Hepatocyte (in vitro differentiated cells): ENCODE measurements at regions not wholly inside any gene's neighbourhood (a gene's known extent, or its start where the extent isn't known, plus 50 kb on each side); places are given as distances from the start of the nearest gene placed in this dataset.
A peak's percentile ranks its signal among the peaks of the same experiment; 100 is the strongest.

Experiments
- DNase-seq: peaks from one replicate; pipeline ENCODE4 v3.0.0-alpha.2; 2016; ENCODE audit warnings: low spot score
- H2AFZ ChIP-seq: fragments of 200-600 bp; sonication (generic); 2 replicates; pipeline ENCODE4 v1.6.0; 2016; ENCODE audit warnings: antibody characterized with exemption, mild to moderate bottlenecking
- H3K27ac ChIP-seq: fragments of 200-600 bp; sonication (generic); 2 replicates; pipeline ENCODE4 v1.5.1; 2016; ENCODE audit warnings: mild to moderate bottlenecking
- H3K27me3 ChIP-seq: fragments of 200-600 bp; sonication (generic); 2 replicates; pipeline ENCODE4 v1.6.1; 2016
- H3K36me3 ChIP-seq: fragments of 200-600 bp; sonication (generic); replicated peaks from 2 replicates; pipeline ENCODE4 v1.5.1; 2016; ENCODE audit warnings: low read depth; ENCODE audit not compliant: insufficient read depth
- H3K4me1 ChIP-seq: fragments of 200-600 bp; sonication (generic); 2 replicates; pipeline ENCODE4 v1.5.1; 2016; ENCODE audit warnings: mild to moderate bottlenecking, moderate library complexity; ENCODE audit not compliant: insufficient read depth
- H3K4me2 ChIP-seq: fragments of 200-600 bp; sonication (generic); 2 replicates; pipeline ENCODE4 v1.6.0; 2016
- H3K4me3 ChIP-seq: fragments of 200-600 bp; sonication (generic); 2 replicates; pipeline ENCODE4 v1.5.1; 2016; ENCODE audit warnings: mild to moderate bottlenecking
- H3K79me2 ChIP-seq: fragments of 200-600 bp; sonication (generic); 2 replicates; pipeline ENCODE4 v1.6.0; 2017; ENCODE audit warnings: mild to moderate bottlenecking
- H3K9me2 ChIP-seq: fragments of 200-600 bp; sonication (generic); replicated peaks from 2 replicates; pipeline ENCODE4 v1.6.0; 2017; ENCODE audit warnings: mild to moderate bottlenecking; ENCODE audit not compliant: insufficient read depth
- H3K9me3 ChIP-seq: fragments of 200-600 bp; sonication (generic); 2 replicates; pipeline ENCODE4 v1.5.1; 2016; ENCODE audit warnings: low read depth, mild to moderate bottlenecking
- H4K20me1 ChIP-seq: fragments of 200-600 bp; sonication (generic); 2 replicates; pipeline ENCODE4 v1.6.0; 2016; ENCODE audit warnings: mild to moderate bottlenecking; ENCODE audit not compliant: insufficient read depth, poor library complexity, severe bottlenecking
- CTCF ChIP-seq: fragments of 200-600 bp; sonication (generic); IDR thresholded peaks from 2 replicates; pipeline ENCODE4 v1.5.1; 2016; ENCODE audit warnings: antibody characterized with exemption, mild to moderate bottlenecking; ENCODE audit not compliant: poor library complexity
- EZH2 ChIP-seq: fragments of 200-600 bp; sonication (generic); IDR thresholded peaks from 2 replicates; pipeline ENCODE4 v1.6.1; 2016; ENCODE audit warnings: antibody characterized with exemption, mild to moderate bottlenecking, borderline replicate concordance
- EZH2phosphoT487 ChIP-seq: fragments of 200-600 bp; sonication (generic); IDR thresholded peaks from one replicate; pipeline ENCODE4 v1.6.1; 2018; ENCODE audit warnings: antibody characterized with exemption, mild to moderate bottlenecking, low read depth, moderate library complexity; ENCODE audit not compliant: unreplicated experiment, severe bottlenecking
- WGBS: methylation state at CpG from one replicate; pipeline ENCODE4 v1.1.6; 2016; ENCODE audit warnings: low lambda C conversion rate; ENCODE audit errors: missing lambda C conversion rate; 5-methylcytosine and 5-hydroxymethylcytosine counted together

GRCh38 chr1:103254691-103255090 is 146.4 kb upstream of the COL11A1 start:
- H3K4me3 ChIP-seq = no peak overlapping the region
- H3K27ac ChIP-seq = no peak overlapping the region
- no peak overlapping the region for H2AFZ ChIP-seq
- no peaks in the 10 kb centered on the region for H4K20me1 ChIP-seq
- WGBS = 59% methylated on average over 3 of the region's 3 CpGs
- H3K9me2 ChIP-seq = no peaks in the 10 kb centered on the region
- no peaks in the 10 kb centered on the region for H3K27me3 ChIP-seq
- H3K9me3 ChIP-seq = no peaks in the 10 kb centered on the region
- no peak overlapping the region for H3K4me2 ChIP-seq
- H3K4me1 ChIP-seq = no peaks in the 10 kb centered on the region
- no peaks in the 10 kb centered on the region for H3K36me3 ChIP-seq
- no peaks in the 10 kb centered on the region for H3K79me2 ChIP-seq
- DNase-seq = no peak
- TF ChIP-seq EZH2 (no peak), EZH2phosphoT487 (no peak), CTCF (no peak)

GRCh38 chr1:103250441-103250861 is 142.1 kb upstream of the COL11A1 start:
- peak; percentile 8 for DNase-seq
- no peaks in the 10 kb centered on the region for H3K9me3 ChIP-seq
- no peak overlapping the region for H3K4me3 ChIP-seq
- H3K9me2 ChIP-seq = no peaks in the 10 kb centered on the region
- no peaks in the 10 kb centered on the region for H3K79me2 ChIP-seq
- H3K27ac ChIP-seq = no peak overlapping the region
- H4K20me1 ChIP-seq = no peaks in the 10 kb centered on the region
- TF ChIP-seq EZH2 (no peak), CTCF (no peak), EZH2phosphoT487 (no peak)
- H3K4me2 ChIP-seq = no peak overlapping the region
- H2AFZ ChIP-seq = no peak overlapping the region
- 23% methylated on average over 3 of the region's 3 CpGs for WGBS
- no peaks in the 10 kb centered on the region for H3K4me1 ChIP-seq
- H3K36me3 ChIP-seq = no peaks in the 10 kb centered on the region
- H3K27me3 ChIP-seq = no peaks in the 10 kb centered on the region

- Histone ChIP-seq H3K4me3 (no peak overlapping the region), H3K27me3 (no peaks in the 10 kb centered on the region), H3K27ac (no peak overlapping the region), H3K9me2 (no peaks in the 10 kb centered on the region), H3K79me2 (no peaks in the 10 kb centered on the region), H3K4me2 (no peak overlapping the region), H4K20me1 (no peaks in the 10 kb centered on the region), H3K4me1 (no peaks in the 10 kb centered on the region), H3K9me3 (no peaks in the 10 kb centered on the region), H3K36me3 (no peaks in the 10 kb centered on the region), H2AFZ (no peak overlapping the region)
- DNase-seq = no peak
- no peak for TF ChIP-seq EZH2
- no peak for TF ChIP-seq CTCF
- TF ChIP-seq EZH2phosphoT487 = no peak
- WGBS = 92% methylated on average over 8 of the region's 8 CpGs
These were observed 140.2 kb upstream of the COL11A1 start for GRCh38 chr1:103248417-103249102.

GRCh38 chr1:103247517-103247916 is 139.2 kb upstream of the COL11A1 start:
- WGBS = 24% methylated on average over 2 of the region's 2 CpGs
- DNase-seq = no peak
- H3K4me1 ChIP-seq = no peaks in the 10 kb centered on the region

More at GRCh38 chr1:103247517-103247916, 139.2 kb upstream of the COL11A1 start:
- Histone ChIP-seq H3K27me3 (no peaks in the 10 kb centered on the region), H3K27ac (no peak overlapping the region), H4K20me1 (no peaks in the 10 kb centered on the region), H3K4me3 (no peak overlapping the region), H3K9me3 (no peaks in the 10 kb centered on the region), H2AFZ (no peak overlapping the region), H3K36me3 (no peaks in the 10 kb centered on the region), H3K9me2 (no peaks in the 10 kb centered on the region), H3K4me2 (no peak overlapping the region), H3K79me2 (no peaks in the 10 kb centered on the region)
- no peak for TF ChIP-seq EZH2
- no peak for TF ChIP-seq CTCF
- TF ChIP-seq EZH2phosphoT487 = no peak
